GM21717 (cell line): ENCODE measurements at regions not wholly inside any gene's neighbourhood (a gene's known extent, or its start where the extent isn't known, plus 50 kb on each side); places are given as distances from the start of the nearest gene placed in this dataset.

Experiments used
- ATAC-seq: cut with Tn5 transposase; IDR thresholded peaks from one replicate; pipeline ENCODE4 v1.9.1; 2021; ENCODE audit warnings: mild to moderate bottlenecking, moderate library complexity; ENCODE audit not compliant: unreplicated experiment

GRCh38 chr5:167554564-167555290, 736.7 kb upstream of the WWC1 start:
- no peak for ATAC-seq

DNA sequence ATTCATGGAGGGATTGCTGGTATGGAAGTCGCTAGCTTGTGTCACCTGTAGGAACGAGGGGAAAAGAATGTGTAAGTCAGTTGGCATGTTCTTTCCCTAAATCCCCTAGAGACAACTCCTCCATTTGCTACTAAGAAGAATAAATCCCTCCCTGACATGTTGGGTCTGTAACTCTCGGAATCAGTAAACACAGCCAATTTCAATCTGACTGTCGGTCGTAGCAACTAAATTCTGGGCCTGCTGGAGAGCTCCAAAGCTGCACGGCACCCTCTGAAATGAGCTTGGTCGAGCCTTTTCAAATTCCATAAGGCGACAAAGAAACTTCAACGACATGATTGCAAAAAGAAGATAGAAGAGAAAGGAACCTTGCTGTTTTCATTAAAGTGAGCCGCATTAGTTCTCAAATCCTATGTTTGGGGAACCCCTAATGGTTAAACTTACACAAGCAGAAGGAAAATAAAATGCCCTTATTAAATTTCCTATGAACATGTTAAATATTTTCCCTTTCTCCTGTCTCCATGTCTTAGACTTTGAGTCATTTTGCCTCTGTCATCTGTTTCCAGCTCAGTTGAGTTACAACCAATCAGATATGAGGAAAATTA, 735.8 kb upstream of the WWC1 start:
- ATAC-seq, result no peak

GRCh38 chr5:167557359-167557758, 734.1 kb upstream of the WWC1 start:
- ATAC-seq, result no peak

- no peak for ATAC-seq
Measured at GRCh38 chr5:167561796-167562195, 729.6 kb upstream of the WWC1 start.

DNA sequence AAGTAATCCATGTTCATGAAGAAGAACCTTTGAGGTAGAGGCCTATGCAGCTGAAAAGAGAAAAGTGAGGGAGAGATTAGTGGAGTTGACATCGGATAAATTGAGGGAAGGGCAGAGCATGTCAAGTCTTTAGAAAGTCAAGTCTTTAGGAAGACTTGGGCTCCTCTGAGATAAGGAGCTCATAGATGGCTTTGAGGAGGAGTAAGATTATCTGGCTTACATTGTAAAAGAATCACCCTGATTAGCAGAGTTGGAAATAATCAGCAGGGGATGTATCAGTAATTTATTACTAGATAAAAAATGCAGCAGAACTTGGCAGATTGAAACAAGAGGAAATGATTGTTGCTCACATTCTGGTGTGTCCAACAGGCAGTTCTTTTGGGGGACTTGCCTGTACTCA, 727.2 kb upstream of the WWC1 start:
- no peak for ATAC-seq

- ATAC-seq, result no peak
Measured at GRCh38 chr5:167565189-167565954, 726.1 kb upstream of the WWC1 start.

- no peak for ATAC-seq
Measured at GRCh38 chr5:167570431-167570830, 721.0 kb upstream of the WWC1 start.

DNA sequence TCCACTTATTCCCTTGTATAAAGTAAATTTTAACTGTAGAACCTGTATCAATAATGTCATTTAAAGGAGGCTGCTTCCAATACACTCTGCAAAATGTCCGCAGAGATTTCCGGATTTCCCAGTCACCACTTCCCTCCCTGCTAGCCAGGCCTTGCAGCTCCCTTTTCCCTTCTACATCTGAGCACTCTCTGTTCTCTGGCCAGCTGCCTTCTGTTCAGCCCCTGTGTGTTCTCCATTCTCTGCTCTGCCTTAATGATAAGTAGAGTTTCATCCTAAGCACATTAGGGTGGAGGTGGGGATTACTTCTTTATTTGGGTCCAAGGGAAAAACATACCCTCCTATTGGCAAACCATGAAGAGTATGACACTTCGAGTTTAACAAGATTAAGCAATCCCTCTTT, 719.6 kb upstream of the WWC1 start:
- ATAC-seq, result no peak

GRCh38 chr5:167573370-167574127, 717.9 kb upstream of the WWC1 start:
- ATAC-seq, result no peak

- ATAC-seq, result no peak
Measured at GRCh38 chr5:167574464-167574863, 717.0 kb upstream of the WWC1 start.

DNA sequence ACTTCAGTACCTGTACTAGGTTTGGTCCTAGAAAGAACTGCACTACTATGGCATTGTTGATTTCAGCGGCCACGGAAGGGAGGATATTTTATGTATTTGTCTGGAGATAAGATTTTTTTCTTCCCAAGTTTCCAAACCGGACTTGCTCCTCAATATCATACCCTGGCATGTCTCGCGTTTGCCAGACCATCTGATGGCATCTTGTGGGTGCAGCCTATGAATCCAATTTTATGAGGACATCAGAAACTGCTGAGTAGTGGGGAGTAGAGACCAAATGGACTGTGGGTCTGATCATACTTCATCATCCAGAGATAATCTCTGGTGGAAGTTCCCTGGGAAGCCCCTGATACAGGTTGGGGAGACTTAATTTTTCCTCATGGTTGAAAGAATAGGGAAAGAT, 716.1 kb upstream of the WWC1 start:
- no peak for ATAC-seq

- no peak for ATAC-seq
Measured at GRCh38 chr5:167576126-167576525, 715.3 kb upstream of the WWC1 start.

DNA sequence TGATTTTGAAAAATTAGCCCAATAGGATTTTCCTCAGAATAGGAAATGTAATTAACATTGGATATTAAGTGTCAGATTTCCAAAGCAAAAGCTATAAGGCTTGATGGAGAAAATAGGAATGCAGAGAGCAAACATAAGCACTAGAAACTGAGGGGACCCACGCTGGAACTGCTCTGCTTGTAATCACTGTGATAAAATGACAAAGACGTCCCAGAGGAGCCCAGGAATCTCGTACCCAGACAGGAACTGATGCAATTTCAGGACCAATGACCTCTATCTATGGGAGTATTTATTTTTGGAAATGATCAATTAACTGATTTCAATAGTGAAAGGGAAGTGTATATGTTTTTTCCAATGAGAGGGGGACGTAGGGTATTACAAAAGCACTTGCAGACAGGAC, 714.5 kb upstream of the WWC1 start:
- ATAC-seq, result no peak

DNA sequence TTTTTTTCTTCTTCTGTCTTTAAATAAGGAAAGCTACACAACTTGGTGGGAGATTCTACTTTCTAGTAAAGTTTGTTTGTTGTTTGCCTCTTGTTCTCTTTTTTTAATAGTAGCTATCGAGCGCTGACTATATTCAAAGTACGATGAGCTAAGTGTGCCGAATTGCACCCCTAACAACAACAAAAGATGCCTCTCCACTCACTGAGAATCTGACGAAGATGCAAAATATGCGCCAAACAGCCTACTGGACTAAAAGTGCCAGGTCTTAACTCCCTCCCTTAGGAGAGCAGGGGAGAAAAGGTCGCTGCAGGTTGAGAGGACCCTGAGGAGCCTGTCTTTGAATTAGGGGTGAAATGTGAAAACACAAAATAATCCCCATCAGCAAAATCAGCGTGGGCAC, 713.8 kb upstream of the WWC1 start:
- no peak for ATAC-seq

- ATAC-seq, result no peak
Measured at GRCh38 chr5:167578977-167579692, 712.3 kb upstream of the WWC1 start.

- no peak for ATAC-seq
Measured at GRCh38 chr5:167579693-167580055, 711.8 kb upstream of the WWC1 start.

DNA sequence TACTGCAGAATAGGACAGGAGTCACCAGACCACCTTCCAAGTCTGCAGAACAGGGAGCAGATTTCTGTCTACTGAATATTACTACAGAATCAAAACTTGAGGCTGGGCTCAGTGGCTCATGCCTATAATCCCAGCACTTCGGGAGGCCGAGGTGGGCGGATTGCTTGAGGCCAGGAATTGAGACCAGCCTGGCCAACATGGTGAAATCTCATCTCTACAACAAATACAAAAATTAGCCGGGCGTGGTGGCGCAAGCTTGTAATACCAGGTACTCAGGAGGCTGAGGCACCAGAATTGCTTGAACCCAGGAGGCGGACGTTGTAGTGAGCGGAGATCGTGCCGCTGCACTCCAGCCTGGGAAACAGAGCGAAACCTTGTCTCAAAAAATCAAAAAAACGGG, 710.8 kb upstream of the WWC1 start:
- ATAC-seq, result no peak

DNA sequence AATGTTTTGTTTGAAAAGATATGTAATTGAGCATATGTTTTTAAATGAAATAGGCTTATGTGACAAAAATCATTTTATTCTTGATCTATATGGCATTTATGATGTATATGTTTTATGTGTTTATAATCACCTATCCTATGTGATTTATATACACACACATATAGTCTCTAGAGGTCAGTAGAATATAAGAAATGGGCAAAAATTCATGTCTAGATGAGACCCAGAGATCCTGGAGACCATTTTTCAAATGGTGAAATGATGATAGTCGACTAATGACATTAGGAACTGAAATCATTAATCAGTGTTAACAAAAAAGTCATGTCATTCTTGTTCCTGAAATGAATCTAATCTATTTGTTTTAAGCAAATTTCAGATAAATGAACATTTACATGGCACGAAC, 709.2 kb upstream of the WWC1 start:
- no peak for ATAC-seq

- ATAC-seq, result no peak
Measured at GRCh38 chr5:167582886-167583285, 708.6 kb upstream of the WWC1 start.

- ATAC-seq, result no peak
Measured at GRCh38 chr5:167585184-167585583, 706.3 kb upstream of the WWC1 start.
